ENCODE measurements at regions not wholly inside any gene's neighbourhood (a gene's known extent, or its start where the extent isn't known, plus 50 kb on each side); places are given as distances from the start of the nearest gene placed in this dataset.

GRCh38 chr11:41982276-41982675 is 522.8 kb upstream of the LRRC4C start:
- DNase-seq = no peak

GRCh38 chr11:41982975-41983374 is 523.5 kb upstream of the LRRC4C start:
- DNase-seq = no peak

DNA sequence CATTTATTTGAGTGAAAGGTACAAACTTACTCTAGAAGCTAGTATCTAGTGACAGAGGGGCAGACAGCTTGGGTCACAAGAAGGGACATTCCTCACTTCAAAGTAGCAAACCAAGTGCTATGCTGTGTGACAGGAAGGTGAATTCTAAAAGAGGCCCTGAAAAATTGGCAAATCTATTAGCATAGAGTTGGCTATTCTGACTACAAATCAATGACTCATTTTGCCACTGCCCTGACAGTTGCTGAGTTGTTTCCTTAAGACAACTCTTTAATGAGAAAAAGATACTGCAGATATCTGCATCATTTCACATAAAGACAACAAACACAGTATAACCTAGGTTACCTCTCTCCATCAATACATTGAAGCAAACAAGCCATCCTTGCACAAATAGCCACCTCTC is 524.0 kb upstream of the LRRC4C start:
- DNase-seq = no peak

GRCh38 chr11:41984023-41984422 is 524.6 kb upstream of the LRRC4C start:
- no peak for DNase-seq

DNA sequence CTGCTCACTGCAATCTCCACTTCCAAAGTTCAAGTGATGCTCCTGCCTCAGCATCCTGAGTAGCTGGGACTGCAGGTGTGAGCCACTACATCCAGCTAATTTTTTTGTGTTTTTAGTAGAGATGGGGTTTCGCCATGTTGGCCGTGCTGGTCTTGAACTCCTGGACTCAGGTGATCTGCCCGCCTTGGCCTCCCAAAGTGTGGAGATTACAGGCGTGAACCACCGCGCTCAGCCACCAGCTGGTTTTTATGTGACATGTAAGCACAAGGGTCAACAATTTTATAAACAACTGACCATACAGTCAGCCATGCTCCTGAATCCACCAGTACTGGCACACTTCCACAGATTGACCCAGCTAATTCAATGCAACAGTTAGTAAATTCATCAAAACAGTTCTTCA is 526.3 kb upstream of the LRRC4C start:
- DNase-seq = no peak

DNA sequence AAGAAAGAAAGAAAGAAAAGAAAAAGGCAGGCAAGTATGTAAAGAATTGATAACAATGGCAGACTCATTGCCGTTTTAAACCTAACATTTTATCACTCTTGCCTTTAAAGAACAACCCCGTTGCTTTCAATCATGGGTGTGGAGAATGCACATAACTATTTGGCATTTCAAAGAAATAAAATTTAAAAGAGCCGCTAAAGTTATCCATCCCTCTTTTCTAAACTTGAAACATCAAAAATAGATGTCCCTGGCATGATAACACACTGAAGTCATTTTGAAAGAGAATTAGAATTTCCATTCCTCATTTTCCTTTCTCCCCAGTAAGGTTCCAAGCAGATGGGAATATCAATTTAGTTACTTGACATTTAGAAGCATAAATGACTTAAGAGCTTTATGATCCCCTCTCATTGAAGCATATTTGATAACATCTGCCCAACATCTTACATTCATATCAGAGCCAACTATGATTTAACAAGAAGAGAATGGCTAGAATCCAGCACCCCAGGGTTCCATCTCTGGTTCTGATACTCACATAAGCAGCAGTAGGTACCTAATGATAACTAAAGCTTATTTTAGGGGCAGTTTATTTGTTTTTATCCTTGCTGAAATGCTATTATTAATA is 529.6 kb upstream of the LRRC4C start:
- DNase-seq = no peak

DNA sequence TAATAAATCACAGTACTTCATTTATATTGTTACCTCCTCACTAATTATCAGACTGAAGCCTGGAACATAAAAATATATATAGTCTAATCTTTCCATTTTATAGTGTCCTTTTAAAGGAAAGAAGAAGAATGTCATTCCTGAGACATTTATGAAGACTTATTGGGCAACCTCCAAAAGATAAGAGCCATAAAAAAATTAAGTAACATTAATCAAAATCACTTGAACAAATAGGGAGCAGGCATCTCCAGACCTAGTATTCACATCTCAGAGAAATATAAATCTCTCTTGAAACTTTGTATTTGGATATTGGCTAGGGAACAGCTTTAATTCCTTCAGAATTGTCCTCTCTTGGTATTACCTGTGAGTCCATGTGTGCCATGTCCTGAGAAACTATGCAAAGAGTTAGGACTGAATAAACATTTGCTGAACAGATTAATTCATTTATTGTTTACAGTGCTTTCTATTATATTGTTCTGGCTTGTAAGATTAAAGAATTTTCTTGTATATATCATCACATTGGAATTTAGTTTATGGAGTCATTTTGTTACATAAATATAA is 530.5 kb upstream of the LRRC4C start:
- no peak for DNase-seq

DNA sequence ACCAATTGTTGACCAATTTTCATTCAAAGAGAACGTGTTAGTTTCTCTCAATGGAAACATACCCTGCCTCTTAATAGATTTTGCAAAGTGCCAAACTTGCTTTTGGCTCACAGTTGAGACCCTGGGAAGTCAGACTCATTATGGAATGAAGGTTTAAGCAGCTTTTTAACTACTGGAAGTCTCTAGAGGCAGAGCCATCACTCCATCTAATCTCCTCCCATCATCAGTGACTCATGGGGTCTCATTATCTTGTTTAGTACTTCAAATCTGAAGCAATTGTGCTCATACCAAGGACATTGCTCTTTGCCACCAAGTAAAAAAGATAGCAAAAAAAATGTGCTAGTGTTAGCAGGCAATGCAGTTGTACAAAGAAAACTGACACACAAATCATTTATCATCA is 537.1 kb upstream of the LRRC4C start:
- DNase-seq = no peak

DNA sequence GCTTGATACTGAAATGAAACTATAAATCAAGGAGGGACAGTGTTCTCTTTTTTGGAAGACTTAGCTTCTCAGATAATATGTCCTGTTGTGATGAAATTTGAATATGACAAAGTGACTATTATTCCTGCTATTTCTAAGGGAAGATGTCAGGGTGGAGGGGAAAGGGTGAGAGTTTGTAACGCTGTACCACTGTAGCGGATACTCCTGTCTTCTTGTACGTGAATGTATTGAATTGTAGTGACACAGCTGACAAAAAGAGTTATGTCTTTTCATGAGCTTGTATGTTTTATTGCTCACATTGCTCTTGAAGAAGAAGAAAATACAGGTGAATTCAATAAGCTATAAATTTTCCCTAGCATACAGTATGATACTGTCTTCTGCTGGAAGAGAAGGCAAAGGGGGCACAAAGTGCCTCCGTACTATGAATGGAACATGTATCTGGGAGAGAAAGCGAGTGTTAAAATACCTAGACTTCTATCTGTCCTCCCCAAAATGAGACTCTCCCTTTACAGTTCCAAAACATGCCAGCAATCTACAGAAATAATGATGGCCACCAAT is 538.5 kb upstream of the LRRC4C start:
- no peak for DNase-seq

- DNase-seq = no peak
Measured at GRCh38 chr11:41999066-41999465, 539.6 kb upstream of the LRRC4C start.

DNA sequence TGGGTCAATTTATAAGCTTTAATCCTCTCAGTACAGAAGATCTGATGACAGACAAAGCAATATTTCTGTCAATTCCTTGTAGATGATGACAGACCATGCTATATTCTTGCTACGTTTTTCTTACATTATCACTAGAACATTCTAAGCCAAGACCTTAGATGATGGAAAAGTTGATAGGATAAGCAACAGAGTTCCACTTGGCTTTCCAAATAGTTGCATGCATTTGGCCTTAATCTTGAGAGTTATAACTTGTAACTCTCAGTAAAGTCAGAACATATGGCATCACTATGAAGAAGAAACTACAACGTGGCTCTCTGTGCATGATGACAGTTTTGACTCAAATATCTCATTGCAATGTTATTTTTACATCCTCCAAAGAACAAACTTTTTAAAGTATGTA is 544.3 kb upstream of the LRRC4C start:
- DNase-seq = no peak

DNA sequence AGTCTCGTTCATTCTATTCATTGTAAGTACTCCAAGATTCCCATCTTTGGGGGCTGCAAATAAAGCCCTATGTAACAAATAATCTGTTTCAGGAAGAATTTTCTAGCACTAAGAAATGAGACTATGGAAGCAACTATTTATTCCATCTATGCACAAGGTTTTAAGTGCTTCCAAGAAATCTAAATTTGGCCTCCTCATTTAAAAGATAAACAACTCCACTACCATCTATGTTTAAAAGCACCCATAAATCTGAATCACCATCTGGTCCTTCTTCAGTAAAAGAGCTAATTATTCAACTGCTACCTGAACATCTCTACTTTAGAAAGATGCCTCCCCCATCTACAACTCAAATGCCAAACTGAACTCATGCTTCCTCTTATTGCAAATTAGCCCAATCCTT is 547.3 kb upstream of the LRRC4C start:
- no peak for DNase-seq

DNA sequence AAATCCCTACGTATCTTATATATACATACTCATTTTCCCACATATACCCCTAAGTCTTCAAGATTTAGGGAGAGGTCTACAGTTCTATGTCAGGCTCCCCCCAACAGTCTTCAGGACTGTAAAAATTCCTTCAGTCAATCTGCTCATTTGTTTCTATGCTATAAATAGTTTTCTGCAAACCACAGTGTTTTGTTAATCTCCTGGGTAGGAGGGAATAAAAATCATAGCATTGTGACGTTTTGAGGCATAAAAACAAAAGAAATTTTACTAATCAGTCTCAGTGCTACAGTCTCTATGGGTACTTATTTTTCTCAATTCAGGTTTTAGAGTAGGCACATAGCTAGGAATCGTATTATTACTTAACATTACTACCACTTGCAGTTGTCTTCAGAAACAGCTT is 552.8 kb upstream of the LRRC4C start:
- no peak for DNase-seq

DNA sequence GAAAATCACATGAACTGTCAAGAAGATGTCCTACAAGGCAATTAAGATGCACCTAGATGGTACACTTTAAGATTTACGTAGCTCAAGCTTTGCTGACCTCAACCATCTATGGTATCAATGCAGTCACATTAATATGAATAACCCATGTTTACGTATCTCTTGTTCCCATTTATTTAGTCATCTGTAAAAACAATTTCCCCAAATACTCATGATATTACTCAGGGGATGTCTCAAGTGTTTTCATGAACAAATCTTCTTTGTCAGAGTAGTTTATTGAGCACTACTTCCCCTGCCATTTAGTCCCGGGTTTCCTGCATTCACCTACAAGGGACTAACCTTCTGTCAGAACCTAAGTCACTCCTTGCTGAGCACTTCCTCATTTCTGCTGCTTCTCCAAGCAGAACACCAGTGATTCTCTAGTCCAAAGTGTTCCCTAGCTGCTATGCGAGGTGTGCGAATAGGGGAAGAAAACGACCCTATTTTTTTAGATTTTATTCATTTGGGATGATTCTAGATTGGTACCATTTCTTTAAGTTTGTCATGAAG is 554.3 kb upstream of the LRRC4C start:
- no peak for DNase-seq

- no peak for DNase-seq
Measured at GRCh38 chr11:42021911-42022310, 562.5 kb upstream of the LRRC4C start.

- DNase-seq = no peak
Measured at GRCh38 chr11:42023267-42023666, 563.8 kb upstream of the LRRC4C start.

DNA sequence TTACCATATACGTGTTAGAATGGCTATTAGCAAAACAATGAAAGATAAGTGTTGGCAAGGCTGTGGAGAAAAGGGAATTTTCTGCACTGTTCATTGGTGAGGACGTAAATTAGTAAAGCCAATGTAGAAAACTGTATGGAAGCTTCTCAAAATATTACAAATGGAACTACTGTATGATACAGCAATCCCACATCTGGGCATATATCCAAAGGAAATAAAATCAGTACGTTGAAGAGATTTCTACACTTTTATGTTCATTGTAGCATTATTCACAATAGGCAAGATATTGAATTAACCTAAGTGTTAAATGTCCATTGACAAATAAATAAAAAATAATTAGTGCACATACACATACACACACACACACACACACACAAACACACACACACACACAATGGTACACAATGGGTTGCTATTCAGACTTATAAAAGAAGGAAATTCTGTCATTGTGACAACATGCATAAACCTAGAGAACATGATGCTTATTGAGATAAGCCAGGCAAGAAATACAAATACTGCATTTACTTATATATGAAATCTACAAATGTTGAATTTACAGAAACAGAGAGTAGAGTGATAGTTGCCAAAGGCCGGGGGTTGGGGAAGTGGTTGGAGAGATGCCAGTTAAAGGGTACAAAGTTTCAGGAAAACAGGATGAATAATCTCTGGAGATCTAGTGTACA is 565.8 kb upstream of the LRRC4C start:
- DNase-seq = no peak

DNA sequence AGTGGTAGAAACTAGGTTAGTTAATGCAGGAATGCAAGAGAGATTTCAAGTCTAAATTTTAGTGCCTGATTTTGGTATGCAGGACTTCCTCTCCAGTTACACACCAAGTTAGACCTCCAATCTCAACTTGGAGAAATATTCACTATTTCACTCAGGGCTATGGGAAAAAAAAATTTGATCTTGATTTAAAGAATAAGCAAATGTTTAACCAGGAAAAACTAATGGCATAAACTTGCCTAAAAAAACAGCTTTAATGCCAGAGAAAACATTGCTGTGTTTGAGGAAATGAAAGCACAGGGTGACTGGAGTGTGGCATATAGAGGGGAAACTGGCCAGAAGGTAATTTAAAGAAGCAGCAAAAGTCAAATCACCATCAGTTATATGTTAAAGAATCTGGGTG is 575.4 kb upstream of the LRRC4C start:
- DNase-seq = no peak

GRCh38 chr11:42036201-42036600 is 576.7 kb upstream of the LRRC4C start:
- DNase-seq = no peak

DNA sequence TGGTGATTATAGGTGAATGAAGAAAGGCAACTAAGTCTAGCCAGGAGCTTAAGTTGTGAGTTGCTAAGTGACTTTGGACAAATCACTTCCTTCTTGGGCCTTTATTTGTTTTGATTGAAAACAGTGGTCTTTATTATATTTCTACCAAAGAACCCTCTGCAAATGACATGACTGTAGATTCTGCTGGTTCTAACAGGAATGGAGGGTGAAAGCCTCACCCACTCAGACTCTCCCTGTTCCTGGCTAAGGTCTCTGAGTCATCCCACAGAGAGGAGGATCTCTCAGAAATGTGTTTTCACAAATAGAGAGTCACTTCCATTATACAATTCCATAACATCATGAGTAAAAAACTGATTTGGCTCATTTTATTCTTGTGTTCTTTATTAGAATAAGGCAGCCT is 583.9 kb upstream of the LRRC4C start:
- DNase-seq = no peak

GRCh38 chr11:42047637-42048555 is 588.4 kb upstream of the LRRC4C start:
- no peak for DNase-seq

- DNase-seq = no peak
Measured at GRCh38 chr11:42049186-42049585, 589.7 kb upstream of the LRRC4C start.

DNA sequence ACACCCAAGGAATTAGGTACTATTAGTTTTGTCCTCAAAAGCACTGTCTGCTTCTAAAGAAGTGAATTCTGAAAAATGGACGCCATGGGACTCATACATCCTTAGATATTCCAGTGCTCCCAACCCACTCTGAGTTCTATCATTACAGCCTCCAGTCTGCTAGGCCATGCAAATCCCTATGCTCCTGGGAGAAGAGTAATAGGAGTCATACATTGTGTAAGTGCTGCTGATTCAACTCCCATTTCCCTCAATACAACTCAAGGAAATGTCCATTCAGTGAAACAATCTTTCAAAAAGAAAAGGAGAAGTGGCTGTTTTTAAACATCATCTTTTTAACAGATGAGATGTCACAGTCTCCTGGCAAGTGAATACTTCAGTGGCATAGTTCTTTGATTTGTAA is 590.2 kb upstream of the LRRC4C start:
- no peak for DNase-seq
